CD4-positive, alpha-beta T cell (primary cell): ENCODE measurements at regions not wholly inside any gene's neighbourhood (a gene's known extent, or its start where the extent isn't known, plus 50 kb on each side); places are given as distances from the start of the nearest gene placed in this dataset.
"Not testable (repeated sequence)": the region's sequence is repeated elsewhere in the genome, so short reads cannot be mapped to it uniquely, and the experiment has no call there.

Experiments
- ATAC-seq: fragments of 200-7000 bp; cut with Tn5 transposase; one replicate; pipeline ENCODE4 v1.10.0; 2022; ENCODE audit warnings: mild to moderate bottlenecking; ENCODE audit not compliant: poor library complexity
- CTCF ChIA-PET: fragments of 350-600 bp; sonication (Branson Sonifier 250); formaldehyde crosslinking; loops from one replicate; lab custom pipeline; 2021; ENCODE audit warnings: antibody characterized with exemption, inconsistent platforms; lab: Charles Lee
- POLR2A ChIA-PET: fragments of 350-600 bp; sonication (Branson Sonifier 250); formaldehyde crosslinking; loops from one replicate; lab custom pipeline; 2021; ENCODE audit warnings: antibody characterized with exemption, inconsistent platforms; lab: Charles Lee
- DNase-seq, 14 experiments: peaks; one replicate each; pipeline ENCODE4 v3.0.0-alpha.2; 2013 to 2020; ENCODE audit warnings: mixed read lengths in 2 of 14
- H3K27ac ChIP-seq, 2 donors: one replicate each; pipeline versions ENCODE4 v1.5.1 to v1.7.0; 2013; ENCODE audit warnings: low read length in 2 of 2, low read depth in 1 of 2, mild to moderate bottlenecking in 1 of 2
- H3K27me3 ChIP-seq, 2 experiments: 1 replicate in 1 of 2; 2 replicates in 1 of 2; pipeline versions ENCODE4 v1.6.1 to v1.7.0; 2013; ENCODE audit warnings: low read length in 2 of 2, control low read depth in 1 of 2, mild to moderate bottlenecking in 1 of 2, moderate library complexity in 1 of 2; ENCODE audit not compliant: insufficient read depth in 2 of 2, control insufficient read depth in 1 of 2
- H3K36me3 ChIP-seq: one replicate; pipeline ENCODE4 v1.6.1; 2013; ENCODE audit warnings: low read length, control low read depth; ENCODE audit not compliant: insufficient read depth
- H3K4me1 ChIP-seq: one replicate; pipeline ENCODE4 v1.6.1; 2013; ENCODE audit warnings: low read length, control low read depth; ENCODE audit not compliant: insufficient read depth
- H3K4me3 ChIP-seq: one replicate; pipeline ENCODE4 v1.5.1; 2013; ENCODE audit warnings: mild to moderate bottlenecking, low read length, moderate library complexity
- H3K9me3 ChIP-seq, 2 experiments: 1 replicate in 1 of 2; 2 replicates in 1 of 2; pipeline versions ENCODE4 v1.6.1 to v1.7.0; 2013; ENCODE audit warnings: low read length in 2 of 2, mild to moderate bottlenecking in 2 of 2, control low read depth in 1 of 2, moderate library complexity in 1 of 2; ENCODE audit not compliant: control insufficient read depth in 1 of 2, insufficient read depth in 1 of 2
- H3K27ac Mint-ChIP-seq: one replicate; pipeline ENCODE4 v1.8.0; 2020; ENCODE audit warnings: mixed read lengths
- H3K27me3 Mint-ChIP-seq: one replicate; pipeline ENCODE4 v1.8.0; 2021; ENCODE audit warnings: mixed read lengths
- H3K36me3 Mint-ChIP-seq: one replicate; pipeline ENCODE4 v1.8.0; 2021; ENCODE audit warnings: low read depth, mixed read lengths
- H3K4me1 Mint-ChIP-seq: one replicate; pipeline ENCODE4 v1.8.0; 2021; ENCODE audit warnings: low read depth, mixed read lengths
- H3K4me3 Mint-ChIP-seq: one replicate; pipeline ENCODE4 v1.8.0; 2020; ENCODE audit warnings: mild to moderate bottlenecking, mixed read lengths
- H3K9me3 Mint-ChIP-seq: one replicate; pipeline ENCODE4 v1.8.0; 2020; ENCODE audit warnings: mixed read lengths
- intact Hi-C, 2 experiments: fragments of 100-400 bp; cut with DNase I in 1 of 2; cut with micrococcal nuclease in 1 of 2; formaldehyde crosslinking; loops; one replicate each; pipeline versions ENCODE4 v1.15.1 to v1.9.0; 2023 to 2025; cut with DNase I, micrococcal nuclease
- TF ChIP-seq, protein P1 (sequence below): fragments of 200-600 bp; IDR thresholded peaks from one replicate; pipeline ENCODE4 v1.8.0; 2022; ENCODE audit warnings: antibody characterized with exemption, mild to moderate bottlenecking

GRCh38 chr7:66522518-66522917 is 106.2 kb upstream of the KCTD7 start:
- POLR2A ChIA-PET, result no interaction called here

DNA sequence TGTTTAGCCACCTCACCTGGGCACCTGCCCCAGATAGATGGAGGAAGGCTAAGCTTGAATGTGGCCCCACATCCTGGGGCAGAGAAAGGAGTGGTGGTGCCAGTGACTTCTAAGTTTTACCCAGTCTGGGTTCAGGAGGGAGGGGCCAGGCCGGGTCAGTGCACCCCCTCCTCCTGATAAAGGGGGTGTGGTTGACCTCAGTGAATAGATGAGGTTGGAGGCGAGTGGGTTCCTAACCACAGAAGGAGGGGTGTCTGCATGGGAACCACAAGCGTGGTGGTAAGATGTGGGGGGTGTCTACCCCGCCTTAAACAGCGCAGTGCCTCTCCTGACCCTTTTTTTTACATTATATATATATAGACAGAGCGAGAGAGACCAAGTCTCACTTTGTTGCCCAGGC is 105.3 kb upstream of the KCTD7 start:
- Mint-ChIP-seq H3K27ac (no peak overlapping the region), H3K4me3 (no peak overlapping the region), H3K27me3 (no peaks in the 10 kb centered on the region), H3K9me3 (no peaks in the 10 kb centered on the region), H3K36me3 (no peaks in the 10 kb centered on the region), H3K4me1 (no peaks in the 10 kb centered on the region)
- DNase-seq (no peak), ATAC-seq (no peak)
- H3K36me3 ChIP-seq, result no peaks in the 10 kb centered on the region
- no peaks in the 10 kb centered on the region for H3K9me3 ChIP-seq
- H3K27me3 ChIP-seq, result no peaks in the 10 kb centered on the region
- no peak overlapping the region for H3K4me3 ChIP-seq
- ChIA-PET POLR2A (no interaction called here), CTCF (no interaction called here)
- intact Hi-C loops, result no loop called here
- no peaks in the 10 kb centered on the region for H3K4me1 ChIP-seq
- TF ChIP-seq, protein P1, sequence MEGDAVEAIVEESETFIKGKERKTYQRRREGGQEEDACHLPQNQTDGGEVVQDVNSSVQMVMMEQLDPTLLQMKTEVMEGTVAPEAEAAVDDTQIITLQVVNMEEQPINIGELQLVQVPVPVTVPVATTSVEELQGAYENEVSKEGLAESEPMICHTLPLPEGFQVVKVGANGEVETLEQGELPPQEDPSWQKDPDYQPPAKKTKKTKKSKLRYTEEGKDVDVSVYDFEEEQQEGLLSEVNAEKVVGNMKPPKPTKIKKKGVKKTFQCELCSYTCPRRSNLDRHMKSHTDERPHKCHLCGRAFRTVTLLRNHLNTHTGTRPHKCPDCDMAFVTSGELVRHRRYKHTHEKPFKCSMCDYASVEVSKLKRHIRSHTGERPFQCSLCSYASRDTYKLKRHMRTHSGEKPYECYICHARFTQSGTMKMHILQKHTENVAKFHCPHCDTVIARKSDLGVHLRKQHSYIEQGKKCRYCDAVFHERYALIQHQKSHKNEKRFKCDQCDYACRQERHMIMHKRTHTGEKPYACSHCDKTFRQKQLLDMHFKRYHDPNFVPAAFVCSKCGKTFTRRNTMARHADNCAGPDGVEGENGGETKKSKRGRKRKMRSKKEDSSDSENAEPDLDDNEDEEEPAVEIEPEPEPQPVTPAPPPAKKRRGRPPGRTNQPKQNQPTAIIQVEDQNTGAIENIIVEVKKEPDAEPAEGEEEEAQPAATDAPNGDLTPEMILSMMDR, result no peak
- no peak overlapping the region for H3K27ac ChIP-seq

More at GRCh38 chr7:66522518-66522917, 106.2 kb upstream of the KCTD7 start:
- H3K4me3 Mint-ChIP-seq, result no peak overlapping the region
- H3K27me3 ChIP-seq, result no peaks in the 10 kb centered on the region
- no peaks in the 10 kb centered on the region for H3K9me3 Mint-ChIP-seq
- H3K4me3 ChIP-seq, result no peak overlapping the region
- ATAC-seq (peak; percentile 41), DNase-seq (peak in 3 of 14 experiments; percentile 9 to 17 (median 16))
- H3K36me3 Mint-ChIP-seq, result no peaks in the 10 kb centered on the region
- TF ChIP-seq, protein P1, result no peak
- no peaks in the 10 kb centered on the region for H3K4me1 Mint-ChIP-seq
- no peaks in the 10 kb centered on the region for H3K27me3 Mint-ChIP-seq
- CTCF ChIA-PET, result interaction anchor here (1.0 kb wide), 1 partner anchor 29 kb away, joined by 3 read pairs; no protein-coding TSS in a partner anchor
- H3K36me3 ChIP-seq, result no peaks in the 10 kb centered on the region
- no peak overlapping the region for H3K27ac Mint-ChIP-seq
- H3K9me3 ChIP-seq, result no peaks in the 10 kb centered on the region
- H3K27ac ChIP-seq, result no peak overlapping the region
- H3K4me1 ChIP-seq, result no peaks in the 10 kb centered on the region
- intact Hi-C loops, result no loop called here

DNA sequence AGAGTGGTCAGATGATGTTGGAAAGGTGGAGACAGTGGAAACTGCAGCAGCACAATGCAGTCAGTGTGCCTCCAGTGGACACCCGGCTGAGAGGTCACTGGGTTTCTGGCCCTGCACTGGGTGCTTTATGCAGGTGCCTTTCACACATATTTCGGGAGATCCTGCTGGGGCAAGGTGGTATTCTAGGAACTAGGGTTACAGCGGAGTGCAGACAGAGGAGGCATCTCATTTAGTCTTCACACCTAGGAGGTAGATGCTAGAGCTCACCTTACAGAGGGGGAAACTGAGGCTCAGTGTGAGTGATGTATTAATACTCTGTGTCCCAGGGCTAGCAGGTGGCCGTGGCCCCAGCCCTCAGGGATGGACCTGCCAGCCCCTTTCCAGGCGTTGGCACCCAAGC is 103.9 kb upstream of the KCTD7 start:
- Mint-ChIP-seq H3K36me3 (no peaks in the 10 kb centered on the region), H3K9me3 (no peaks in the 10 kb centered on the region), H3K27ac (peak overlapping the region; percentile 12), H3K4me3 (no peak overlapping the region), H3K4me1 (no peaks in the 10 kb centered on the region), H3K27me3 (no peaks in the 10 kb centered on the region)
- H3K4me1 ChIP-seq, result no peaks in the 10 kb centered on the region
- CTCF ChIA-PET, result no interaction called here
- TF ChIP-seq, protein P1, result no peak
- ATAC-seq, result no peak
- H3K9me3 ChIP-seq, result no peaks in the 10 kb centered on the region
- intact Hi-C loops, result no loop called here
- H3K27me3 ChIP-seq, result no peaks in the 10 kb centered on the region
- no peak overlapping the region for H3K4me3 ChIP-seq
- no peak for DNase-seq
- no peaks in the 10 kb centered on the region for H3K36me3 ChIP-seq
- H3K27ac ChIP-seq, result no peak overlapping the region
- POLR2A ChIA-PET, result no interaction called here

GRCh38 chr7:66526782-66527181 is 101.9 kb upstream of the KCTD7 start:
- H3K9me3 ChIP-seq, CTCF ChIA-PET, DNase-seq, H3K4me1 ChIP-seq, H3K36me3 ChIP-seq, H3K4me3 ChIP-seq, POLR2A ChIA-PET, H3K9me3 Mint-ChIP-seq, H3K36me3 Mint-ChIP-seq, H3K27me3 ChIP-seq, H3K4me3 Mint-ChIP-seq, H3K27ac ChIP-seq, ATAC-seq, H3K27ac Mint-ChIP-seq, intact Hi-C loops, H3K4me1 Mint-ChIP-seq, H3K27me3 Mint-ChIP-seq: not testable (repeated sequence)
